Large intestine (tissue), 3 donors: ENCODE measurements at regions not wholly inside any gene's neighbourhood (a gene's known extent, or its start where the extent isn't known, plus 50 kb on each side); places are given as distances from the start of the nearest gene placed in this dataset.
A peak's percentile ranks its signal among the peaks of the same experiment; 100 is the strongest.
"Not testable (repeated sequence)": the region's sequence is repeated elsewhere in the genome, so short reads cannot be mapped to it uniquely, and the experiment has no call there.

ENCODE experiments used
- DNase-seq, 2 donors: peaks; one replicate each; pipeline versions ENCODE4 v3.0.0 to v3.0.0-alpha.2; 2013
- H3K27ac ChIP-seq: one replicate; pipeline ENCODE4 v1.5.1; 2013; ENCODE audit warnings: low read length
- H3K27me3 ChIP-seq: 2 replicates; pipeline ENCODE4 v1.6.1; 2013; ENCODE audit warnings: low read length; ENCODE audit not compliant: control insufficient read depth, insufficient read depth
- H3K36me3 ChIP-seq: 2 replicates; pipeline ENCODE4 v1.6.1; 2013; ENCODE audit warnings: low read length; ENCODE audit not compliant: control insufficient read depth, insufficient read depth
- H3K4me1 ChIP-seq: one replicate; pipeline ENCODE4 v1.6.1; 2013; ENCODE audit warnings: low read length; ENCODE audit not compliant: control insufficient read depth, insufficient read depth
- H3K4me3 ChIP-seq: one replicate; pipeline ENCODE4 v1.5.1; 2013; ENCODE audit warnings: low read length
- H3K9me3 ChIP-seq: one replicate; pipeline ENCODE4 v1.6.1; 2013; ENCODE audit warnings: mild to moderate bottlenecking, low read depth, low read length, moderate library complexity; ENCODE audit not compliant: control insufficient read depth
- WGBS: methylation state at CpG from one replicate; pipeline ENCODE4 v1.1.5; 2013; ENCODE audit warnings: low lambda C conversion rate; ENCODE audit not compliant: insufficient coverage; 5-methylcytosine and 5-hydroxymethylcytosine counted together

DNA sequence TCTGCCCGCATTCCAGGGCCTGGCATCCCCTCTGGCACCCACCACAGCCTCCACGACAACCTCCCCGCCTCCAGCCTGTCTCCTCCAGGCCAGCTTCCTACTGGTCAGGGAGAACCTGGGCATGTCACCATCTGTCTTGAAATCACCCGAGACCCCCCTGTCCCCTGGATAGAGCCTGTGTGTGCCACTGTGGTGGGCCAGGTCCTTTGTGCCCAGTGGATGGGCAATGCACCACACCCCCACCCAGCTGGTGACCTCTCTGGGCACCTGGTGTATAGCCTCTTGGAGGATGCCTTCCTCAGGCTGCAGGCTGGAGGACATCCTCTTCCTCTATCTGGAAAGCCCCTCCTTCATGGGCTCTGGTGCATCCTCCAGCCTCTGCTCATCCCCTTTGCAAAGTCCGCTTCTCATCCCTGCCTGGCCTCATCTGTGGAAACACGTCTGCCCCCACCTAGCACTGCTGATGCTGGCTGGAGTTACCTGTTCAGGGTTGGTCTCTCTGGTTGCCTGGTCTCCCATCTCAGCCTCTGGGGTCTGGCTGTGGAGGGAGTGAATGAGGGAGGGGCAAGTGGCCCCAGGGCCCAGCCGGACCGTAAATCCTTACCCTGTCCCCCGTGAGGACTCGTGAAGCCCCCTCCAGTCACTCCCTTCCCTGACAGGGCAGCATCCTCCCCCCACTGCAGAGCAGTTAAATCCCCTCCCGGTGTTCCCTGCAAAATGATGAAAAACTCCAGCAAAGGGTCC, 589.6 kb downstream of the TBC1D22A start:
- no peaks in the 10 kb centered on the region for H3K36me3 ChIP-seq
- no peak overlapping the region for H3K4me3 ChIP-seq
- 100% methylated on average over 1 of the region's 11 CpGs for WGBS
- H3K27me3 ChIP-seq: no peaks in the 10 kb centered on the region
- peaks cover 13% of the 10 kb centered on the region for H3K9me3 ChIP-seq
- H3K4me1 ChIP-seq: no peaks in the 10 kb centered on the region
- no peak overlapping the region for H3K27ac ChIP-seq
- no peak for DNase-seq

DNA sequence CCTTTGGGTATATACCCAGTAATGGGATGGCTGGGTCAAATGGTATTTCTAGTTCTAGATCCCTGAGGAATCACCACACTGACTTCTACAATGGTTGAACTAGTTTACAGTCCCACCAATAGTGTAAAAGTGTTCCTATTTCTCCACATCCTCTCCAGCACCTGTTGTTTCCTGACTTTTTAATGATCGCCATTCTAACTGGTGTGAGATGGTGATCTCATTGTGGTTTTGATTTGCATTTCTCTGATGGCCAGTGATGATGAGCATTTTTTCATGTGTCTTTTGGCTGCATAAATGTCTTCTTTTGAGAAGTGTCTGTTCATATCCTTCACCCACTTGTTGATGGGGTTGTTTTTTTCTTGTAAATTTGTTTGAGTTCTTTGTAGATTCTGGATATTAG, 583.8 kb downstream of the TBC1D22A start:
- no CpG with 5 or more reads among the region's 1 CpG for WGBS

GRCh38 chr22:47345025-47345424, 582.6 kb downstream of the TBC1D22A start:
- no CpG with 5 or more reads among the region's 7 CpGs for WGBS
- no peaks in the 10 kb centered on the region for H3K9me3 ChIP-seq
- no peak for DNase-seq
- H3K4me1 ChIP-seq: no peaks in the 10 kb centered on the region
- H3K36me3 ChIP-seq: no peaks in the 10 kb centered on the region
- H3K27me3 ChIP-seq: no peaks in the 10 kb centered on the region
- H3K27ac ChIP-seq: no peak overlapping the region
- H3K4me3 ChIP-seq: no peak overlapping the region

More for the DNA sequence above, 583.8 kb downstream of the TBC1D22A start:
- not testable (repeated sequence) for H3K27ac ChIP-seq, DNase-seq, H3K4me3 ChIP-seq, H3K4me1 ChIP-seq, H3K9me3 ChIP-seq, H3K36me3 ChIP-seq, H3K27me3 ChIP-seq

DNA sequence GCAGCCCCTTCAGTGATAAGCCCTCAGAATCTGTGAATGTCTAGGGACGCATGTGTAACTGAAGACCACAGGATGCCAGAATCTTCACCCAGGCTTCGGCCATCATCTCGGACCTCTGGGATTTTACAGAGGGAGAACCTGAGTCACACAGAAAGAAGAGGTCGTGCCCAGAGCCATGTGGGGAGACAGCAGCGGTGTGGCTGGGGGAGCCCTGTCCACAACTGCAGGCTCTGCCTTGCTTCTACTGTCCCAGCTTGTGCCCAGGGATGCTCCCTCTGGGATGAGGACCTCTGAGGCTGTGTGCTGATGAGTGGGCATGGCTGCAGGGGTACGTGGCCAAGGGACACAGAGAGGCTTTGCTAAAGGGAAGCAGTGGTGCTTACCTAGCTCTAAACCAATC, 582.0 kb downstream of the TBC1D22A start:
- no peak for DNase-seq
- H3K4me3 ChIP-seq: no peak overlapping the region
- no CpG with 5 or more reads among the region's 6 CpGs for WGBS
- no peaks in the 10 kb centered on the region for H3K27me3 ChIP-seq
- H3K27ac ChIP-seq: no peak overlapping the region
- H3K4me1 ChIP-seq: no peaks in the 10 kb centered on the region
- H3K36me3 ChIP-seq: no peaks in the 10 kb centered on the region
- no peaks in the 10 kb centered on the region for H3K9me3 ChIP-seq

GRCh38 chr22:47343611-47344010, 581.2 kb downstream of the TBC1D22A start:
- Histone ChIP-seq H3K27me3 (no peaks in the 10 kb centered on the region), H3K27ac (no peak overlapping the region), H3K36me3 (no peaks in the 10 kb centered on the region), H3K4me1 (no peaks in the 10 kb centered on the region), H3K4me3 (no peak overlapping the region), H3K9me3 (no peaks in the 10 kb centered on the region)
- WGBS: no CpG with 5 or more reads among the region's 8 CpGs
- no peak for DNase-seq

DNA sequence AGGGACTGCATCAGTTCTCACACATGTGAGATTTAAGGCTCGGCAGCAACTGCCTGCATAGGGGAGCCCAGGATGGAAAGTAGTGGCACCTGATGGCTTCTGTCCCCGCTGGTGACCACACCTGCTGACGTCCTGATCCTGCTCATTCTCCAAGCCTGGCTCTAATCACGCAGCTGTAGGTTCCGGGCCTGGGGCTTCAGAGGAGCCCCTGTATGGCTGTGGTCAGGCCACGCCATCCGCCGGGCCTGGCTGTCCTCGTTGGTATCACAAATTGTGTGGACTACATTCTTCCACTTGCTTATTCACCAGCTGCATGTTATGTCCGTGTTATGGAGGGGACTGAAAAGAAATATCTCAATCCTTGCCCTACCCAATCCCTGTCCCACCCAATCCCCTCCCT, 580.0 kb downstream of the TBC1D22A start:
- Histone ChIP-seq H3K4me3 (no peak overlapping the region), H3K4me1 (no peaks in the 10 kb centered on the region), H3K9me3 (no peaks in the 10 kb centered on the region), H3K27me3 (no peaks in the 10 kb centered on the region), H3K27ac (no peak overlapping the region), H3K36me3 (no peaks in the 10 kb centered on the region)
- DNase-seq: no peak
- WGBS: 92% methylated on average over 4 of the region's 10 CpGs

- no peak for DNase-seq
- no CpG with 5 or more reads among the region's 7 CpGs for WGBS
These were observed 579.0 kb downstream of the TBC1D22A start for GRCh38 chr22:47341464-47341863.

DNA sequence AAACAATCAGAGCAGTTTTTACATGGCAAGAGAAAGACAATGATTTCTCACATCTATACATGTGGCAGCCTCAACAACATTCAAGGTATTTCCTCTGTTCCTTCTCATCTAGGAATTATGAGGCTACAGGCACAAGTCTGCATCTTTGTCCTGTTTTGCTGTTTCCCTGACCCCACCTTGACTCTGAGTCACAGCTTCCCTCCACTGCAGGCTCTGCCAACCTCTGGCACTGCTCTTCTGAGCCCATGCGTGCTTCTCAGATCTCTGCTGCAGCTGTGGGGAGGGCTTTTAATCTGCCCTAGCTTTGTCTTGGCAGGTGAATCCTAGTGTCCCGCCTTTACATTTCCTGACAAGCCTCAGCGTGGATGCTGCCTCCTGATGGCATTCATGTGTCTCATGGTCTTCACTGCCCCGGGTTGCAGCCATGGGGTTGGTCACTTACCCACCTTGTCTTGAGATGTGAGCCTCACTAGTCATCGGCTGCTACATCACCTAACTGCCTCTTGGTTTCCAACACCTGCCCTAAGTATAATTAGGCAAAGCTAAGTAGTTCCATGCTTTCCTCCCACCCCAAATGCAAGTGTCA, 578.5 kb downstream of the TBC1D22A start:
- DNase-seq: no peak
- WGBS: no CpG with 5 or more reads among the region's 5 CpGs
- no peaks in the 10 kb centered on the region for H3K27me3 ChIP-seq
- no peaks in the 10 kb centered on the region for H3K4me1 ChIP-seq
- no peak overlapping the region for H3K4me3 ChIP-seq
- H3K27ac ChIP-seq: no peak overlapping the region
- no peaks in the 10 kb centered on the region for H3K9me3 ChIP-seq
- H3K36me3 ChIP-seq: no peaks in the 10 kb centered on the region

More at GRCh38 chr22:47341464-47341863, 579.0 kb downstream of the TBC1D22A start:
- no peaks in the 10 kb centered on the region for H3K36me3 ChIP-seq
- no peak overlapping the region for H3K27ac ChIP-seq
- no peaks in the 10 kb centered on the region for H3K9me3 ChIP-seq
- H3K4me3 ChIP-seq: no peak overlapping the region
- H3K27me3 ChIP-seq: no peaks in the 10 kb centered on the region
- no peaks in the 10 kb centered on the region for H3K4me1 ChIP-seq

GRCh38 chr22:47337161-47337621, 574.7 kb downstream of the TBC1D22A start:
- no peaks in the 10 kb centered on the region for H3K36me3 ChIP-seq
- no peak overlapping the region for H3K4me3 ChIP-seq
- no peaks in the 10 kb centered on the region for H3K4me1 ChIP-seq
- WGBS: no CpG with 5 or more reads among the region's 8 CpGs
- no peaks in the 10 kb centered on the region for H3K27me3 ChIP-seq
- peak in 1 of 2 donors; percentile 6 for DNase-seq
- H3K27ac ChIP-seq: no peak overlapping the region
- no peaks in the 10 kb centered on the region for H3K9me3 ChIP-seq

- 87% methylated on average over 3 of the region's 3 CpGs for WGBS
- no peak overlapping the region for H3K27ac ChIP-seq
- no peak for DNase-seq
- H3K9me3 ChIP-seq: no peaks in the 10 kb centered on the region
- no peaks in the 10 kb centered on the region for H3K27me3 ChIP-seq
- no peak overlapping the region for H3K4me3 ChIP-seq
- H3K36me3 ChIP-seq: no peaks in the 10 kb centered on the region
- H3K4me1 ChIP-seq: no peaks in the 10 kb centered on the region
These were observed 573.5 kb downstream of the TBC1D22A start for GRCh38 chr22:47335958-47336357.

DNA sequence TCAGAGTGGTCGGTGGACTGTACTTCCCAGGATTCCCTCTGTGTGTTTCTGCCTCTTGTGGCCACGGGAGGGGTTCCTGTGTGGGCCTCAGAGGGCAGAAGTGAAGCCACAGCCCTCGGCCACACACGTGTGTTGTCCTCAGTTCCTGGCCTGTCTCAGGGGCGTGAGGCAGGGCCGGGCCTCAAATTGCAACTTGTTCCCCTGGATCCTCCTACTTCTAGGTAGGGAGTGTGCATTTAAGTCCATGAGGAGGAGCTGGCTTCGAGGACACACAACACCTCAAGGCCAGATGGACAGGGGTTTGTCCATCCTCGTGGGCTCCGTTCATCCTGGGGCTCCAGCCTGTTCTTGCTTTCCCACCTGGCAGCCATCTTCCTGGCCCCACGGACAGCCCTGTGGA, 573.0 kb downstream of the TBC1D22A start:
- H3K27ac ChIP-seq: no peak overlapping the region
- H3K4me3 ChIP-seq: no peak overlapping the region
- H3K27me3 ChIP-seq: no peaks in the 10 kb centered on the region
- no peaks in the 10 kb centered on the region for H3K36me3 ChIP-seq
- no peaks in the 10 kb centered on the region for H3K9me3 ChIP-seq
- no peak for DNase-seq
- 60% methylated on average over 1 of the region's 10 CpGs for WGBS
- H3K4me1 ChIP-seq: no peaks in the 10 kb centered on the region
